ENCODE measurements at regions not wholly inside any gene's neighbourhood (a gene's known extent, or its start where the extent isn't known, plus 50 kb on each side); places are given as distances from the start of the nearest gene placed in this dataset.
A peak's percentile ranks its signal among the peaks of the same experiment; 100 is the strongest.

- H3K9ac ChIP-seq (ENCODE audit: insufficient read depth, low read length), result no peak overlapping the region
- TF ChIP-seq CTCF (conservative IDR thresholded peaks at IDR 0.05 in 1 of 2, IDR thresholded peaks at IDR 0.05 in 1 of 2; ENCODE audit: low read depth in 1 of 2, low read length in 2 of 2), result no peak
- TF ChIP-seq EZH2 (IDR thresholded peaks at IDR 0.05; ENCODE audit: low read length, missing control alignments), result no peak
- no peaks in the 10 kb centered on the region for H3K4me1 ChIP-seq (ENCODE audit: control insufficient read depth, extremely low read depth, insufficient read depth, low read length)
- DNase-seq (ENCODE audit: low read depth in 2 of 2), result no peak
- H3K36me3 ChIP-seq (ENCODE audit: control insufficient read depth, insufficient read depth, low read length), result no peaks in the 10 kb centered on the region
- H2AFZ ChIP-seq (ENCODE audit: low read length), result no peak overlapping the region
- no peaks in the 10 kb centered on the region for H4K20me1 ChIP-seq (ENCODE audit: control insufficient read depth, extremely low read depth, insufficient read depth, low read length)
- no peak overlapping the region for H3K4me3 ChIP-seq (replicated peaks in 1 of 4; ENCODE audit: control extremely low read depth in 1 of 4, insufficient read depth in 1 of 4, low read depth in 3 of 4, low read length in 4 of 4)
- H3K79me2 ChIP-seq (ENCODE audit: control insufficient read depth, insufficient read depth, low read length), result no peaks in the 10 kb centered on the region
- no peak overlapping the region for H3K4me2 ChIP-seq (ENCODE audit: extremely low read depth, insufficient read depth, low read length)
- H3K9me3 ChIP-seq (ENCODE audit: control insufficient read depth, insufficient read depth, low read depth, low read length), result no peaks in the 10 kb centered on the region
- no peak overlapping the region for H3K27ac ChIP-seq (ENCODE audit: insufficient read depth, low read length)
- no peaks in the 10 kb centered on the region for H3K27me3 ChIP-seq (ENCODE audit: control insufficient read depth, insufficient read depth, low read length)
Measured at GRCh38 chr5:88115211-88115610, 153.4 kb downstream of the TMEM161B start.

- Histone ChIP-seq H4K20me1 (ENCODE audit: control insufficient read depth, extremely low read depth, insufficient read depth, low read length) (no peaks in the 10 kb centered on the region), H3K9ac (ENCODE audit: insufficient read depth, low read length) (no peak overlapping the region), H3K4me1 (ENCODE audit: control insufficient read depth, extremely low read depth, insufficient read depth, low read length) (no peaks in the 10 kb centered on the region), H3K79me2 (ENCODE audit: control insufficient read depth, insufficient read depth, low read length) (no peaks in the 10 kb centered on the region), H3K4me3 (replicated peaks in 1 of 4; ENCODE audit: control extremely low read depth in 1 of 4, insufficient read depth in 1 of 4, low read depth in 3 of 4, low read length in 4 of 4) (no peak overlapping the region), H3K36me3 (ENCODE audit: control insufficient read depth, insufficient read depth, low read length) (no peaks in the 10 kb centered on the region), H3K27ac (ENCODE audit: insufficient read depth, low read length) (no peak overlapping the region), H3K9me3 (ENCODE audit: control insufficient read depth, insufficient read depth, low read depth, low read length) (no peaks in the 10 kb centered on the region), H3K4me2 (ENCODE audit: extremely low read depth, insufficient read depth, low read length) (no peak overlapping the region), H2AFZ (ENCODE audit: low read length) (no peak overlapping the region), H3K27me3 (ENCODE audit: control insufficient read depth, insufficient read depth, low read length) (no peaks in the 10 kb centered on the region)
- no peak for DNase-seq (ENCODE audit: low read depth in 2 of 2)
- TF ChIP-seq EZH2 (IDR thresholded peaks at IDR 0.05; ENCODE audit: low read length, missing control alignments) (no peak), CTCF (conservative IDR thresholded peaks at IDR 0.05 in 1 of 2, IDR thresholded peaks at IDR 0.05 in 1 of 2; ENCODE audit: low read depth in 1 of 2, low read length in 2 of 2) (no peak)
Measured at GRCh38 chr5:88113429-88113828, 155.2 kb downstream of the TMEM161B start.

GRCh38 chr5:88109818-88110217 is 158.8 kb downstream of the TMEM161B start:
- no peaks in the 10 kb centered on the region for H4K20me1 ChIP-seq (ENCODE audit: control insufficient read depth, extremely low read depth, insufficient read depth, low read length)
- no peak overlapping the region for H3K4me3 ChIP-seq (replicated peaks in 1 of 4; ENCODE audit: control extremely low read depth in 1 of 4, insufficient read depth in 1 of 4, low read depth in 3 of 4, low read length in 4 of 4)
- no peak overlapping the region for H2AFZ ChIP-seq (ENCODE audit: low read length)
- no peaks in the 10 kb centered on the region for H3K4me1 ChIP-seq (ENCODE audit: control insufficient read depth, extremely low read depth, insufficient read depth, low read length)
- H3K4me2 ChIP-seq (ENCODE audit: extremely low read depth, insufficient read depth, low read length), result no peak overlapping the region
- H3K27me3 ChIP-seq (ENCODE audit: control insufficient read depth, insufficient read depth, low read length), result no peaks in the 10 kb centered on the region
- no peak overlapping the region for H3K9ac ChIP-seq (ENCODE audit: insufficient read depth, low read length)
- H3K36me3 ChIP-seq (ENCODE audit: control insufficient read depth, insufficient read depth, low read length), result no peaks in the 10 kb centered on the region
- no peaks in the 10 kb centered on the region for H3K79me2 ChIP-seq (ENCODE audit: control insufficient read depth, insufficient read depth, low read length)
- peak in 1 of 2 donors; percentile 80 for DNase-seq (ENCODE audit: low read depth in 2 of 2)
- no peaks in the 10 kb centered on the region for H3K9me3 ChIP-seq (ENCODE audit: control insufficient read depth, insufficient read depth, low read depth, low read length)
- TF ChIP-seq EZH2 (IDR thresholded peaks at IDR 0.05; ENCODE audit: low read length, missing control alignments), result no peak
- TF ChIP-seq CTCF (conservative IDR thresholded peaks at IDR 0.05 in 1 of 2, IDR thresholded peaks at IDR 0.05 in 1 of 2; ENCODE audit: low read depth in 1 of 2, low read length in 2 of 2), result no peak
- H3K27ac ChIP-seq (ENCODE audit: insufficient read depth, low read length), result no peak overlapping the region
